ENCODE measurements at regions not wholly inside any gene's neighbourhood (a gene's known extent, or its start where the extent isn't known, plus 50 kb on each side); places are given as distances from the start of the nearest gene placed in this dataset.
"Not testable (repeated sequence)": the region's sequence is repeated elsewhere in the genome, so short reads cannot be mapped to it uniquely, and the experiment has no call there.

DNA sequence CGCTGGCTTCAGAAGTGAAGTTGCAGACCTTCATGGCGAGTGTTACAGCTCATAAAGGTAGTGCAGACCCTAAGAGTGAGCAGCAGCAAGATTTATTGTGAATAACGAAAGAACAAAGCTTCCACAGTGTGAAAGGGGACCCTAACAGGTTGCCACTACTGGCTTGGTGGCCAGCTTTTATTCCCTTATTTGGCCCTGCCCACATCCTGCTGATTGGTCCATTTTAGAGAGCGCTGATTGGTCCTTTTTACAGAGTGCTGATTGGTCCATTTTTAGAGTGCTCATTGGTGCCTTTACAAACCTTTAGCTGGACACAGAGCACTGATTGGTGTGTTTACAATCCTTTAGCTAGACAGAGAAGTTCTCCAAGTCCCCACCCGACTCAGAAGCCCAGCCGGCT is 298.0 kb upstream of the DLGAP1 start:
- DNase-seq: not testable (repeated sequence)

GRCh38 chr18:4751523-4751922 is 296.4 kb upstream of the DLGAP1 start:
- DNase-seq: no peak

DNA sequence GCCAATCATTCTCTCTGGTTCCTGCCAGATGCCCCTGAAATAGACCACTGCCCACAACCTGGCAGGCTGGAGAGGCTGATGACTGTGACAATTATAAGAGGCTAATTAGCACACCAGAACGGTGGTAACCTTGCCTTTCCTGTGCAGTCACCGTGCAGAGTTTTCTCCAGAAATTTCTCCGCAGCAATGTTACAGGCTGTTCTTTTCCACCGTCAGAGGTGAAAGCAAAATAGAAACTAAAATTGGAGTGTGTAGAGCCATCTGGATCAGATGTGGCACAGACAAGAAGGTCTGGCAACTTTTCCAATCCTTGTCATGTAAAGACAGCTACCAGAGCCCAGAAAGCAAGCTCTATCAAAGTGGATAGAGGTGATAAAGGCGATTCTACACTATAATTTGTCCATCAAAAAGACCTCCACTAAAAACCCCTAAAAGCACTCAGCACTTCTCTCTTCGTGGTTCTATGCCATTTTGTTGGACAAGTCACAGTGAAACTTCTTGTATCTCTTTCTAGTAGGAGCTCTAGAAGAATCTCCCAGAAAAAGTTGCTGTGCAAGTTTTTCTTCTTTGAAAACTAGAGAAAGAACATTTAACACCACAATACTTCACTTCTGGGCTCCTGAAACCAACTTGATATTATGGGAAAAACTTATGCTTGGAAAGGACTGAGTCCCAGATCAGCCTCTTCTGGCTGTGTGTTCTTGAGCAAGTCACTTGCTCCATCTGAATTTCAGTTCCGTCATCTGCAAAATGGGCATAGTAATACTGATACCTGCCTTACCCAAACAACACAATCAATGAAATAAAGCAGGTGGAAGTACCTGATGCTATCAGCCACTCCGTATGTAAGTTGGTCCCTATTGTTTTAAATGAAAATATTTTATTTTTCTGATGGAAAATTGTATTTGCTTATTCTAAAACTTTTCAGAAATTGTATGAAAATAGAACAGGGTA is 295.6 kb upstream of the DLGAP1 start:
- DNase-seq: no peak

DNA sequence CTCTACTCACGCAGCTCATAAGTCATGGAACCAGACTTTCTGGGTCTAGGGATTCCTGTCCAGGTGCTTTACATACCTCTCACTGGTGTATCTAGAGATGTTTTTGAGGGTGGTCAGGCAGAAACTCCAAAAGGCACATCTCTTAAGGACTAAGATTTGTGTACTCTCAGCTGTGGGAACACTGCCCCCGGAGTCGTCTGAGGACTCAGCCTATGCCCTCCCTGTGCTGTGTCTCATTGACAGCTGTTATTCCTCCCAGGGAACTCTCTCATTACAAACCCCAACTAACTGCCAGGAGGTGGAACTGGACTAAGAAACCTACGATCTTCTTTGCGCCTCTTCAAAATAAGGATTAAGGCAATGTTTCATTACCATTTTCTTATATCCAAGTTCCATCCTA is 293.9 kb upstream of the DLGAP1 start:
- no peak for DNase-seq

DNA sequence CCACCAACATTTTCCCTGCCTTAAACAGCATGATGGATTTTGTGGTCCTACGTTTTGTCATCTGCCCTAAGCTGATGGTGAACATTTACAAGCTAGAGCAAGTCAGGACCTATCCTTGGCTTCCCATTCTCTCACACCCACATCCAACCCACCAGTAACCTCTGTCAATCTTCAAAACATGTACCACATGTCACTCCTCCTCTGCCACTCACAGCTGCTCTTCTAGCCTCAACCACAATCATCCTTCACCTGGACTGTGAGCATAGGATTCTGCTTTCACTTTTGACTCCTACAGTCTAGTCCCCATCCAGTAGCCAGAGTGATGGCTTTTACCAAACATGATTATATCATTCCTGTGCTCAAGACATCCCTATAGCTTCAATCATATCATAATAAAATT is 279.8 kb upstream of the DLGAP1 start:
- DNase-seq: no peak

- no peak for DNase-seq
These were observed 278.9 kb upstream of the DLGAP1 start for GRCh38 chr18:4734021-4734420.

DNA sequence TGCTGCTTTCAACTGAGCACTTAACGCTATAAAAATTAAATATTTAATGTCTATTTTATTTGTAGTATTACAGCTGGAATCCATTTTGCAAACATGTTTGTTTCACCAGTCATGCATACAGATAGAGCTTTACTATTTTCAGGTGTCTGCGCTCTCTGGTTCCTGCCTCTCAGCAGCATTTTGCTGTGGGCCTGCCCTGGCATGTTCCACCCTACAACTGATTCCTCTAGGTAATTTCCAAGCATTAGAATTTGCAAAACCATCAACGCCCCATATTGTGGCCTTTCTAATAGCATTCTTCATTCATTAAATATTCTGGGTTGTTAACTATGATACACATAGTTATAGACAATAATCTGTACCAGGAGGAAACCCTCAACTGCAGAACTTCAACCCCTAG is 266.4 kb upstream of the DLGAP1 start:
- no peak for DNase-seq

DNA sequence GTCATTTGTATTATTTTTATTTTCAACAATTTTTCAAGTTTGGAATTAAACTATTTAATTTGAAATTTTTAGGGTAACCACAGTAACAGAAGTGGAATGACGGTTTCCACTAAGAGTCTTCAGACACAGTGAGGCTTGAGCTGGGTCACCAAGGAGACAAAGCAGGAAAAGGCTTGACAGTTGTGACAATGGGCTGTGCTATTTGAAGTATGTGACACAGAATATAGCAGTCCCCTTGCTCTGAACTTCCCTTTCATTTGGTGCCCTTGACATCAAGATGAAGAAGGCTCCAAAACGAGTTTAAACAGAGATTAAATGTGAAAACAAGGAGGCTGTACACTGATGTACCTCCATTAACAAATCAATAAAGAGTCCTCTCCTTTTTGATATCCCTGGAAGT is 265.4 kb upstream of the DLGAP1 start:
- DNase-seq: no peak

DNA sequence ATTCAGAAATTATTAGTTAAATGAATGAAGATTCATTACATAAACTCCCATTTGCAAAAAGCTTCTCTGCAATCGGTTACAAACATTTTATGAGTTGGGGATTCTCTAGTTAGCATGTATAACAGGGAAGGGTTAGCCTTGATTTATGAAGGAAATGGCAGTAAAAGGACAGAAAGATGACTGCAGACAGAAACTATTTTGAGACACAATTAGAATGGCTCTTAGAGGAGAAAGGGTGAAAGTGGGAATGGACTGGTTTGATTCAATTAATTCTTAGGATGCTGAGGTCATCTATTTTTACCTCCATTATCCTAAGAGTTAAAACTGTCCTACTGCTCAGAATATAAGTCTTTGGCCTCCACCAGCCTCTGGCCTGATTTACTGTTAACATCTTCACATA is 250.8 kb upstream of the DLGAP1 start:
- no peak for DNase-seq

GRCh38 chr18:4704781-4705180 is 249.7 kb upstream of the DLGAP1 start:
- no peak for DNase-seq

- no peak for DNase-seq
These were observed 236.7 kb upstream of the DLGAP1 start for GRCh38 chr18:4691836-4692235.

- not testable (repeated sequence) for DNase-seq
These were observed 223.6 kb upstream of the DLGAP1 start for GRCh38 chr18:4678685-4679084.

DNA sequence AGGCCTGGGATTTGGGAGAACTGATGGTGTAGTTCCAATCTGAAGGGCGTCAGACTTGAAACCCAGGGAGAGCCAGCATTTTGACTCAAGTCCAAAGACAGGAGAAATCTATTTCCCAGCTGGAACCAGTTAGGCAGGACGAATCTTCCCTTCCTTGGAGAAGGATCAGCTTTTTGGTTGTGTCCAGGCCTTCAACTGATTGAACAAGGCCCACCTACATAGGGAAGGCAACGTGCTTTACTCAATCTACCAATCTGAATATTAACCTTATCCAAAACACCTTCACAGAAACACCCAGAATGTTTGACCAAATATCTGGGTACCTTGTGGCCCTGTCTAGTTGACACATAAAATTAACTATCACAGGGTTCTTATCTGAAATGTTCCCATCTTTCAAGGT is 221.9 kb upstream of the DLGAP1 start:
- DNase-seq: no peak

DNA sequence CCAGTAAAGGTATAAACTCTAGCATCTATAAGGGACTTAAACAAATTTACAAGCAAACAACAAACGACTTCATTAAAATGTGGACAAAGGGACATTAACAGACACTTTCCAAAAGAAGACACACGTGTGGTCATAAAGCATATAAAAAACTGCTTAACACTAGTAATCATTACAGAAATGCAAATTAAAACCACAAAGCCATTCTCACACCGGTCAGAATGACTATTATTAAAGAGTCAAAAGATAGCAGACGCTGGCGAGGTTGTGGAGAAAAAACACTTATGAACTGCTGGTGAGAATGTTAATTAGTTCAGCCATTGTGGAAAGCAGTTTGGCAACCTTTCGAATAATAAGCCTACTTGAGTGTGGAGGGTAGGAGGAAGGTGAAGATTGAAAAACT is 217.1 kb upstream of the DLGAP1 start:
- no peak for DNase-seq

GRCh38 chr18:4658804-4659203 is 203.7 kb upstream of the DLGAP1 start:
- DNase-seq: no peak

DNA sequence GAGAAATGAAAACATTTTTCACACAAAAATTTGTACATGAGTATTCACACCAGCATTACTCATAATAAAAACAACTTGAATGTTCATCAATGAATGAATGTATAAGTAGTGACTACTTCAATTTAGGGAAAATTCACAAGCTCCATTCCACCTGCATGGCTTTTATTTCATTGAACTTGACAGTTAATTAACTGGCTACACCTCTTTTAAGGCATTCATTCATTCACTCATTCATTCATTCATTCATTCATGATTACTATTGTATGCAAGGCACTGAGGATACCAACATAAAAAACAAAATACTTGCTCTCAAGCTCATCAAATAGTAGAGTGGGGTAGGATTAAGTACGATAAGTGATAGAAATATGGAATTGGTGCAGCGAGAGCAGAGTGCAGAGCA is 198.3 kb upstream of the DLGAP1 start:
- DNase-seq: no peak

- DNase-seq: no peak
These were observed 186.8 kb upstream of the DLGAP1 start for GRCh38 chr18:4641771-4642368.

GRCh38 chr18:4640349-4641012 is 185.4 kb upstream of the DLGAP1 start:
- no peak for DNase-seq

- no peak for DNase-seq
These were observed 184.7 kb upstream of the DLGAP1 start for GRCh38 chr18:4639628-4640310.

- no peak for DNase-seq
These were observed 183.6 kb upstream of the DLGAP1 start for GRCh38 chr18:4638680-4639079.

DNA sequence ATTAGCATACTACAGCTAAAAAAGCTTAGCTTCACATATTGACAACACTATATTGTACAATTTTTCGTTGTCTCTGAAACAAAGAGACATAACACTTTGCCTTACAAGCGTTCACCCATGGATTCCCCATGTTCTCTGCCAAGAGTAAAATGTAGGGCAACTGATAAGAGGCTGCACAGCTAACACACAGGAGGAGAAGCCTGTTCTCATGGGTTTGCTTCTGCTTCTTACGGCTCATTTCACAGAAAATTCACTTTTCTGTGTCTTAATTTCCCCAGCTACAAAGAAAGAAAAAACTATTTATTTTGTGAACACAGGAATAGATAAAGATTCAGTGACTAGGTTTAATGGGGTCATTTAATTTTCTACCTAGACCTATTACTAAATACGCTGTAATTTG is 182.8 kb upstream of the DLGAP1 start:
- DNase-seq: no peak

DNA sequence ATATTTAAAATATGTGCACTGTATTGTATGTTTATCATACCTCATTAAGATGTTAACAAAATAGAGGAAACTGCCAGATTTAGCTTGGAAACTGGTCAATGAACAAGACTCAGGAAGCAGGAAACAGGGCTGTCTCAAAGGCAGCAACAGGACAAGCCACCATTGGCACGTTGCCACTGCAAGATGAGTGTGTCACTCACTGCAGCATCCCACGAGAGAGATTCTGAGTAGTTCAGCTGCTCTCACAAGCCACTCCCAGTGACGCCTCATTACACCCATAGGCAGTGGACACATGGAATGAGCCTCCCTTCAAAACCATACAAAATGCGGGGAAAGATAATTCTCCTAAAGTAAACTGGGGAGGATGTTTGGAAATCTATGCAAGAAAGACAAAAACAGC is 181.9 kb upstream of the DLGAP1 start:
- DNase-seq: peak; percentile 7

DNA sequence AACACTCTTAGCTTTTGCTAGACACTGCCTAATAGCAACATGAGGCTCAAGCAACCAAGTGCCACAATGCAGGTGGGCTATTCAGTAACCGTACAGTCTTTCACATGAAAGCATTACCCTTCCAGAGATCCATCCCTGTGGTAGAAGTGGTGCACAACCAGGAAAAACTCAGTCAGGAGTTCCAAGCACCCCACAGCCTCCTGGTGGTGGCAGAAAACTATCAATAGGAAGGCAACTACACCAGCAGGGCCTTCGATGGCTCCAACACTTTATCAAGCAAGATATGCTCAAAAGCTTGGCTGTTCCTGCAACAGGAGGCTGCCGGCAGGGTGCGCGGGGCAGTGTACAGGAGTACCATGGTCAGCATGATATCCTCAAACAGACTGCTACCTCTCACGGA is 176.1 kb upstream of the DLGAP1 start:
- no peak for DNase-seq
